ENCODE measurements at regions not wholly inside any gene's neighbourhood (a gene's known extent, or its start where the extent isn't known, plus 50 kb on each side); places are given as distances from the start of the nearest gene placed in this dataset.

GRCh38 chr1:11596295-11596694, 57.9 kb downstream of the FBXO2 start:
- Histone ChIP-seq H3K27me3 (ENCODE audit: control insufficient read depth, insufficient read depth, low read length, poor library complexity, severe bottlenecking) (no peaks in the 10 kb centered on the region), H3K27ac (ENCODE audit: low read depth, low read length) (no peak overlapping the region), H3K4me3 (ENCODE audit: low read length) (no peak overlapping the region), H3K9me3 (ENCODE audit: control insufficient read depth, low read length) (no peaks in the 10 kb centered on the region), H3K36me3 (ENCODE audit: control insufficient read depth, insufficient read depth, low read length) (no peaks in the 10 kb centered on the region), H3K4me1 (ENCODE audit: control insufficient read depth, insufficient read depth, low read length) (no peaks in the 10 kb centered on the region), H3K9ac (ENCODE audit: extremely low read depth, low read length, poor library complexity, severe bottlenecking) (no peak overlapping the region)
- DNase-seq: no peak
- no peaks in the 10 kb centered on the region for H3K27me3 Mint-ChIP-seq (ENCODE audit: insufficient read depth)
- no peak overlapping the region for H3K27ac Mint-ChIP-seq
- no peaks in the 10 kb centered on the region for H3K9me3 Mint-ChIP-seq
- H3K4me1 Mint-ChIP-seq: peaks cover 8% of the 10 kb centered on the region
- TF ChIP-seq, protein P1, sequence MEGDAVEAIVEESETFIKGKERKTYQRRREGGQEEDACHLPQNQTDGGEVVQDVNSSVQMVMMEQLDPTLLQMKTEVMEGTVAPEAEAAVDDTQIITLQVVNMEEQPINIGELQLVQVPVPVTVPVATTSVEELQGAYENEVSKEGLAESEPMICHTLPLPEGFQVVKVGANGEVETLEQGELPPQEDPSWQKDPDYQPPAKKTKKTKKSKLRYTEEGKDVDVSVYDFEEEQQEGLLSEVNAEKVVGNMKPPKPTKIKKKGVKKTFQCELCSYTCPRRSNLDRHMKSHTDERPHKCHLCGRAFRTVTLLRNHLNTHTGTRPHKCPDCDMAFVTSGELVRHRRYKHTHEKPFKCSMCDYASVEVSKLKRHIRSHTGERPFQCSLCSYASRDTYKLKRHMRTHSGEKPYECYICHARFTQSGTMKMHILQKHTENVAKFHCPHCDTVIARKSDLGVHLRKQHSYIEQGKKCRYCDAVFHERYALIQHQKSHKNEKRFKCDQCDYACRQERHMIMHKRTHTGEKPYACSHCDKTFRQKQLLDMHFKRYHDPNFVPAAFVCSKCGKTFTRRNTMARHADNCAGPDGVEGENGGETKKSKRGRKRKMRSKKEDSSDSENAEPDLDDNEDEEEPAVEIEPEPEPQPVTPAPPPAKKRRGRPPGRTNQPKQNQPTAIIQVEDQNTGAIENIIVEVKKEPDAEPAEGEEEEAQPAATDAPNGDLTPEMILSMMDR (conservative IDR thresholded peaks at IDR 0.05): no peak
- WGBS, 2 experiments (ENCODE audit: insufficient coverage in 1 of 2, insufficient read length in 1 of 2): 76 to 86% methylated on average over 9 of the region's 9 CpGs
- H3K4me3 Mint-ChIP-seq: no peak overlapping the region
- H3K36me3 Mint-ChIP-seq (ENCODE audit: low read depth): no peaks in the 10 kb centered on the region

GRCh38 chr1:11595285-11595684, 58.9 kb downstream of the FBXO2 start:
- no peaks in the 10 kb centered on the region for H3K27me3 ChIP-seq (ENCODE audit: control insufficient read depth, insufficient read depth, low read length, poor library complexity, severe bottlenecking)
- no peak overlapping the region for H3K27ac ChIP-seq (ENCODE audit: low read depth, low read length)
- Mint-ChIP-seq H3K27me3 (ENCODE audit: insufficient read depth) (no peaks in the 10 kb centered on the region), H3K27ac (no peak overlapping the region), H3K9me3 (no peaks in the 10 kb centered on the region), H3K4me1 (peaks cover 8% of the 10 kb centered on the region), H3K4me3 (no peak overlapping the region), H3K36me3 (ENCODE audit: low read depth) (no peaks in the 10 kb centered on the region)
- no peaks in the 10 kb centered on the region for H3K4me1 ChIP-seq (ENCODE audit: control insufficient read depth, insufficient read depth, low read length)
- H3K9me3 ChIP-seq (ENCODE audit: control insufficient read depth, low read length): no peaks in the 10 kb centered on the region
- no peak for DNase-seq
- H3K4me3 ChIP-seq (ENCODE audit: low read length): no peak overlapping the region
- no peak overlapping the region for H3K9ac ChIP-seq (ENCODE audit: extremely low read depth, low read length, poor library complexity, severe bottlenecking)
- TF ChIP-seq, protein P1 (conservative IDR thresholded peaks at IDR 0.05): no peak
- WGBS, 2 experiments (ENCODE audit: insufficient coverage in 1 of 2, insufficient read length in 1 of 2): 76 to 83% methylated on average over 3 to 4 of the region's 4 CpGs
- no peaks in the 10 kb centered on the region for H3K36me3 ChIP-seq (ENCODE audit: control insufficient read depth, insufficient read depth, low read length)

- no peaks in the 10 kb centered on the region for H3K27me3 ChIP-seq (ENCODE audit: control insufficient read depth, insufficient read depth, low read length, poor library complexity, severe bottlenecking)
- H3K9ac ChIP-seq (ENCODE audit: extremely low read depth, low read length, poor library complexity, severe bottlenecking): no peak overlapping the region
- Mint-ChIP-seq H3K9me3 (no peaks in the 10 kb centered on the region), H3K27ac (no peak overlapping the region), H3K27me3 (ENCODE audit: insufficient read depth) (no peaks in the 10 kb centered on the region), H3K36me3 (ENCODE audit: low read depth) (no peaks in the 10 kb centered on the region), H3K4me3 (no peak overlapping the region), H3K4me1 (peaks cover 8% of the 10 kb centered on the region)
- WGBS, 2 experiments (ENCODE audit: insufficient coverage in 1 of 2, insufficient read length in 1 of 2): 92 to 100% methylated on average over 2 to 4 of the region's 4 CpGs
- TF ChIP-seq, protein P1 (conservative IDR thresholded peaks at IDR 0.05): no peak
- H3K36me3 ChIP-seq (ENCODE audit: control insufficient read depth, insufficient read depth, low read length): no peaks in the 10 kb centered on the region
- no peak overlapping the region for H3K27ac ChIP-seq (ENCODE audit: low read depth, low read length)
- no peak for DNase-seq
- H3K9me3 ChIP-seq (ENCODE audit: control insufficient read depth, low read length): no peaks in the 10 kb centered on the region
- H3K4me1 ChIP-seq (ENCODE audit: control insufficient read depth, insufficient read depth, low read length): no peaks in the 10 kb centered on the region
- H3K4me3 ChIP-seq (ENCODE audit: low read length): no peak overlapping the region
Measured at GRCh38 chr1:11594625-11595024, 59.6 kb downstream of the FBXO2 start.

All from endodermal cell (in vitro differentiated cells).